GM06990 (cell line): ENCODE measurements at regions not wholly inside any gene's neighbourhood (a gene's known extent, or its start where the extent isn't known, plus 50 kb on each side); places are given as distances from the start of the nearest gene placed in this dataset.

Experiments used
- DNase-seq: peaks from one replicate; pipeline ENCODE4 v3.0.0-alpha.2; 2011; ENCODE audit not compliant: insufficient read length; ENCODE audit errors: extremely low read depth
- H3K27me3 ChIP-seq: replicated peaks from 2 replicates; pipeline ENCODE4 v1.6.0; 2011; ENCODE audit warnings: low read length; ENCODE audit not compliant: control insufficient read depth, insufficient read depth
- H3K36me3 ChIP-seq: 2 replicates; pipeline ENCODE4 v1.5.1; 2011; ENCODE audit warnings: low read length; ENCODE audit not compliant: control insufficient read depth, insufficient read depth
- H3K4me3 ChIP-seq: replicated peaks from 2 replicates; pipeline ENCODE4 v1.5.1; 2011; ENCODE audit warnings: low read depth, mild to moderate bottlenecking, control low read depth, low read length
- CTCF ChIP-seq: IDR thresholded peaks from 2 replicates; pipeline ENCODE4 v1.5.1; 2011; ENCODE audit warnings: low read length, control low read depth, mild to moderate bottlenecking, inconsistent platforms; ENCODE audit not compliant: insufficient read depth, poor library complexity, severe bottlenecking

- Histone ChIP-seq H3K36me3 (no peaks in the 10 kb centered on the region), H3K4me3 (no peak overlapping the region), H3K27me3 (no peaks in the 10 kb centered on the region)
- DNase-seq: no peak
- TF ChIP-seq CTCF: no peak
These were observed 477.6 kb downstream of the TMEM232 start for GRCh38 chr5:110248921-110249320.

- H3K4me3 ChIP-seq: no peak overlapping the region
- H3K36me3 ChIP-seq: no peaks in the 10 kb centered on the region
- DNase-seq: no peak
- no peaks in the 10 kb centered on the region for H3K27me3 ChIP-seq
- TF ChIP-seq CTCF: no peak
These were observed 476.1 kb downstream of the TMEM232 start for GRCh38 chr5:110250355-110250754.

- Histone ChIP-seq H3K4me3 (no peak overlapping the region), H3K27me3 (no peaks in the 10 kb centered on the region), H3K36me3 (no peaks in the 10 kb centered on the region)
- no peak for DNase-seq
- TF ChIP-seq CTCF: no peak
These were observed 475.7 kb downstream of the TMEM232 start for GRCh38 chr5:110250755-110251154.

GRCh38 chr5:110251366-110251765, 475.1 kb downstream of the TMEM232 start:
- Histone ChIP-seq H3K36me3 (no peaks in the 10 kb centered on the region), H3K27me3 (no peaks in the 10 kb centered on the region), H3K4me3 (no peak overlapping the region)
- TF ChIP-seq CTCF: no peak
- DNase-seq: no peak

- Histone ChIP-seq H3K27me3 (no peaks in the 10 kb centered on the region), H3K4me3 (no peak overlapping the region), H3K36me3 (no peaks in the 10 kb centered on the region)
- DNase-seq: no peak
- no peak for TF ChIP-seq CTCF
These were observed 471.3 kb downstream of the TMEM232 start for GRCh38 chr5:110255194-110255593.

GRCh38 chr5:110256298-110256697, 470.2 kb downstream of the TMEM232 start:
- H3K27me3 ChIP-seq: no peaks in the 10 kb centered on the region
- H3K36me3 ChIP-seq: no peaks in the 10 kb centered on the region
- DNase-seq: no peak
- H3K4me3 ChIP-seq: no peak overlapping the region
- TF ChIP-seq CTCF: no peak
